ENCODE measurements at regions not wholly inside any gene's neighbourhood (a gene's known extent, or its start where the extent isn't known, plus 50 kb on each side); places are given as distances from the start of the nearest gene placed in this dataset.

- Histone ChIP-seq H3K4me3 (ENCODE audit: insufficient read depth, low read depth, low read length) (no peak overlapping the region), H3K4me1 (ENCODE audit: insufficient read depth, low read length) (no peaks in the 10 kb centered on the region), H2AFZ (ENCODE audit: low read depth, low read length) (no peak overlapping the region), H3K9ac (ENCODE audit: low read length) (no peak overlapping the region), H3K79me2 (ENCODE audit: insufficient read depth, low read length) (no peaks in the 10 kb centered on the region), H3K27ac (ENCODE audit: low read depth, low read length) (no peak overlapping the region), H3K4me2 (ENCODE audit: low read length) (no peak overlapping the region), H4K20me1 (ENCODE audit: insufficient read depth, low read length) (no peaks in the 10 kb centered on the region), H3K36me3 (ENCODE audit: insufficient read depth, low read length) (no peaks in the 10 kb centered on the region), H3K27me3 (ENCODE audit: insufficient read depth, low read length) (no peaks in the 10 kb centered on the region), H3K9me3 (ENCODE audit: insufficient read depth, low read depth, low read length) (no peaks in the 10 kb centered on the region)
- Mint-ChIP-seq H3K4me1 (ENCODE audit: low read depth, unreplicated experiment) (peaks cover 6% of the 10 kb centered on the region), H3K36me3 (ENCODE audit: low read depth, unreplicated experiment) (no peaks in the 10 kb centered on the region), H3K9me3 (ENCODE audit: unreplicated experiment) (no peaks in the 10 kb centered on the region), H3K27ac (ENCODE audit: unreplicated experiment) (no peak overlapping the region), H3K27me3 (ENCODE audit: low read depth, unreplicated experiment) (peaks cover 1% of the 10 kb centered on the region), H3K4me3 (ENCODE audit: unreplicated experiment) (no peak overlapping the region)
- DNase-seq (ENCODE audit: low read depth) = no peak
- TF ChIP-seq CTCF (IDR thresholded peaks at IDR 0.05; ENCODE audit: insufficient read depth, low read depth, low read length) = no peak
- TF ChIP-seq EZH2 (IDR thresholded peaks at IDR 0.05; ENCODE audit: insufficient read depth, low read length) = no peak
- no peak for FAIRE-seq
These were observed 164.8 kb upstream of the TBX18 start for GRCh38 chr6:84929212-84929611.

- H2AFZ ChIP-seq (ENCODE audit: low read depth, low read length) = no peak overlapping the region
- H3K4me2 ChIP-seq (ENCODE audit: low read length) = no peak overlapping the region
- Mint-ChIP-seq H3K4me1 (ENCODE audit: low read depth, unreplicated experiment) (peaks cover 6% of the 10 kb centered on the region), H3K4me3 (ENCODE audit: unreplicated experiment) (no peak overlapping the region), H3K36me3 (ENCODE audit: low read depth, unreplicated experiment) (no peaks in the 10 kb centered on the region), H3K27me3 (ENCODE audit: low read depth, unreplicated experiment) (peaks cover 4% of the 10 kb centered on the region), H3K27ac (ENCODE audit: unreplicated experiment) (no peak overlapping the region), H3K9me3 (ENCODE audit: unreplicated experiment) (no peaks in the 10 kb centered on the region)
- FAIRE-seq (no peak), DNase-seq (ENCODE audit: low read depth) (no peak)
- H3K27me3 ChIP-seq (ENCODE audit: insufficient read depth, low read length) = no peaks in the 10 kb centered on the region
- no peaks in the 10 kb centered on the region for H3K36me3 ChIP-seq (ENCODE audit: insufficient read depth, low read length)
- H3K9me3 ChIP-seq (ENCODE audit: insufficient read depth, low read depth, low read length) = no peaks in the 10 kb centered on the region
- no peaks in the 10 kb centered on the region for H3K79me2 ChIP-seq (ENCODE audit: insufficient read depth, low read length)
- no peak overlapping the region for H3K27ac ChIP-seq (ENCODE audit: low read depth, low read length)
- TF ChIP-seq EZH2 (IDR thresholded peaks at IDR 0.05; ENCODE audit: insufficient read depth, low read length) (no peak), CTCF (IDR thresholded peaks at IDR 0.05; ENCODE audit: insufficient read depth, low read depth, low read length) (no peak)
- no peak overlapping the region for H3K4me3 ChIP-seq (ENCODE audit: insufficient read depth, low read depth, low read length)
- H4K20me1 ChIP-seq (ENCODE audit: insufficient read depth, low read length) = no peaks in the 10 kb centered on the region
- no peak overlapping the region for H3K9ac ChIP-seq (ENCODE audit: low read length)
- H3K4me1 ChIP-seq (ENCODE audit: insufficient read depth, low read length) = no peaks in the 10 kb centered on the region
These were observed 163.2 kb upstream of the TBX18 start for GRCh38 chr6:84927551-84927950.

- FAIRE-seq = no peak
These were observed 162.1 kb upstream of the TBX18 start for GRCh38 chr6:84926189-84927155.

More at GRCh38 chr6:84926189-84927155, 162.1 kb upstream of the TBX18 start:
- Histone ChIP-seq H3K79me2 (ENCODE audit: insufficient read depth, low read length) (no peaks in the 10 kb centered on the region), H3K36me3 (ENCODE audit: insufficient read depth, low read length) (no peaks in the 10 kb centered on the region), H3K27ac (ENCODE audit: low read depth, low read length) (no peak overlapping the region), H4K20me1 (ENCODE audit: insufficient read depth, low read length) (no peaks in the 10 kb centered on the region), H3K4me1 (ENCODE audit: insufficient read depth, low read length) (no peaks in the 10 kb centered on the region), H3K4me3 (ENCODE audit: insufficient read depth, low read depth, low read length) (no peak overlapping the region), H3K4me2 (ENCODE audit: low read length) (no peak overlapping the region), H3K9ac (ENCODE audit: low read length) (no peak overlapping the region), H3K27me3 (ENCODE audit: insufficient read depth, low read length) (no peaks in the 10 kb centered on the region), H2AFZ (ENCODE audit: low read depth, low read length) (no peak overlapping the region), H3K9me3 (ENCODE audit: insufficient read depth, low read depth, low read length) (no peaks in the 10 kb centered on the region)
- Mint-ChIP-seq H3K4me3 (ENCODE audit: unreplicated experiment) (no peak overlapping the region), H3K27me3 (ENCODE audit: low read depth, unreplicated experiment) (peaks cover 4% of the 10 kb centered on the region), H3K27ac (ENCODE audit: unreplicated experiment) (no peak overlapping the region), H3K36me3 (ENCODE audit: low read depth, unreplicated experiment) (no peaks in the 10 kb centered on the region), H3K4me1 (ENCODE audit: low read depth, unreplicated experiment) (peaks cover 6% of the 10 kb centered on the region), H3K9me3 (ENCODE audit: unreplicated experiment) (no peaks in the 10 kb centered on the region)
- no peak for TF ChIP-seq EZH2 (IDR thresholded peaks at IDR 0.05; ENCODE audit: insufficient read depth, low read length)
- TF ChIP-seq CTCF (IDR thresholded peaks at IDR 0.05; ENCODE audit: insufficient read depth, low read depth, low read length) = no peak
- DNase-seq (ENCODE audit: low read depth) = no peak
